SU-DHL-6 (cell line): ENCODE measurements at regions not wholly inside any gene's neighbourhood (a gene's known extent, or its start where the extent isn't known, plus 50 kb on each side); places are given as distances from the start of the nearest gene placed in this dataset.

Source experiments
- H2AFZ ChIP-seq: fragments of 200-600 bp; sonication (generic); 2 replicates; pipeline ENCODE4 v1.6.1; 2014; ENCODE audit warnings: low read depth, mild to moderate bottlenecking, moderate library complexity, mixed read lengths, antibody characterized with exemption, low read length; ENCODE audit not compliant: severe bottlenecking
- H3F3A ChIP-seq: fragments of 200-600 bp; shearing (Covaris generic); 2 replicates; pipeline ENCODE4 v1.6.0; 2016; ENCODE audit warnings: antibody characterized with exemption, mild to moderate bottlenecking; ENCODE audit not compliant: insufficient read depth
- H3K27ac ChIP-seq: fragments of 200-600 bp; sonication (generic); 2 replicates; pipeline ENCODE4 v1.5.1; 2016; ENCODE audit warnings: low read depth, mild to moderate bottlenecking, low read length, moderate library complexity, mixed read lengths
- H3K27me3 ChIP-seq: fragments of 200-600 bp; sonication (generic), shearing (Covaris generic); 2 replicates; pipeline ENCODE4 v1.6.0; 2014; ENCODE audit warnings: mild to moderate bottlenecking, low read length
- H3K36me3 ChIP-seq: fragments of 200-600 bp; sonication (generic); 2 replicates; pipeline ENCODE4 v1.6.1; 2014; ENCODE audit warnings: mild to moderate bottlenecking, low read length, mixed read lengths
- H3K4me2 ChIP-seq: fragments of 300-600, 200-600 bp; shearing (Covaris generic), sonication (generic); 2 replicates; pipeline ENCODE4 v1.6.0; 2014; ENCODE audit warnings: low read length, low read depth, mild to moderate bottlenecking; ENCODE audit not compliant: poor library complexity, severe bottlenecking
- H3K4me3 ChIP-seq: fragments of 200-600 bp; sonication (generic); 2 replicates; pipeline ENCODE4 v1.5.1; 2014; ENCODE audit warnings: antibody characterized with exemption, low read length, mild to moderate bottlenecking, mixed read lengths; ENCODE audit not compliant: insufficient read depth, poor library complexity, severe bottlenecking
- H3K79me2 ChIP-seq: fragments of 200-600 bp; sonication (generic); 2 replicates; pipeline ENCODE4 v1.6.1; 2014; ENCODE audit warnings: mild to moderate bottlenecking, low read length, moderate library complexity; ENCODE audit not compliant: insufficient read depth
- H3K9ac ChIP-seq: fragments of 200-600 bp; sonication (generic); 2 replicates; pipeline ENCODE4 v1.7.0; 2014; ENCODE audit warnings: mild to moderate bottlenecking, low read length
- H3K9me2 ChIP-seq: fragments of 200-600 bp; sonication (generic); replicated peaks from 2 replicates; pipeline ENCODE4 v1.6.1; 2014; ENCODE audit warnings: low read length; ENCODE audit not compliant: insufficient read depth
- H3K9me3 ChIP-seq: fragments of 200-600 bp; sonication (generic); 2 replicates; pipeline ENCODE4 v1.6.1; 2014; ENCODE audit warnings: low read length, mixed read lengths; ENCODE audit not compliant: insufficient read depth
- H4K20me1 ChIP-seq: fragments of 200-600 bp; sonication (generic); 2 replicates; pipeline ENCODE4 v1.6.1; 2014; ENCODE audit warnings: low read depth, mild to moderate bottlenecking, antibody characterized with exemption, low read length, moderate library complexity, mixed read lengths
- EZH2phosphoT487 ChIP-seq: fragments of 200-600 bp; sonication (generic), shearing (Covaris generic); conservative IDR thresholded peaks from 2 replicates; pipeline ENCODE4 v1.6.1; 2018; ENCODE audit warnings: mild to moderate bottlenecking, antibody characterized with exemption, low read length, moderate library complexity, mixed read lengths
- TF ChIP-seq, protein P1 (sequence below): fragments of 200-600 bp; sonication (generic); IDR thresholded peaks from one replicate; pipeline ENCODE4 v1.5.1; 2017; ENCODE audit warnings: antibody characterized with exemption, mild to moderate bottlenecking, low read length, moderate library complexity; ENCODE audit not compliant: insufficient read depth, poor library complexity, severe bottlenecking

DNA sequence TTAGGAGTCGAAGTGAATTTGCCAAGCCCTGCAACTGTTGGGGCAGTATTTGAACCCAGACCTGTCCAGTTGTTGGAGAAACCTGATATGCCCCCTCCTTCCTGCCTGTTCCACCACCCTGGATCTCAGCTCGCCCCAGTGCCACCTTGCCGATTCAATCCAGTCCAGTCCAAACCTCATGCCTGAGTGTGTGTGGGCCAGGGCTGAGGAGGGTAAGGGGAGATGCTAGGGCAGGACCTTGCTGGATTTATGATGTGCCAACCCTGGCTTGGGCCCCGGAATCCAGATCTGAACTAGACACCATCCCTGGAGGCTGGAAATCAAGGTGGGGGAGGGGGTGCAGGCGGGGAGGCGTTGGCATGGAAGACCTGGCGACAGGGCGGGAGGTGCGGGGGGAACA is 98.9 kb upstream of the WNT4 start:
- Histone ChIP-seq H3K4me2 (no peak overlapping the region), H4K20me1 (no peaks in the 10 kb centered on the region), H3K36me3 (no peaks in the 10 kb centered on the region), H3K9me2 (no peaks in the 10 kb centered on the region), H2AFZ (no peak overlapping the region), H3F3A (no peaks in the 10 kb centered on the region), H3K9ac (no peak overlapping the region), H3K79me2 (no peaks in the 10 kb centered on the region), H3K9me3 (no peaks in the 10 kb centered on the region), H3K4me3 (no peak overlapping the region), H3K27me3 (no peaks in the 10 kb centered on the region), H3K27ac (no peak overlapping the region)
- TF ChIP-seq EZH2phosphoT487: no peak
- TF ChIP-seq, protein P1, sequence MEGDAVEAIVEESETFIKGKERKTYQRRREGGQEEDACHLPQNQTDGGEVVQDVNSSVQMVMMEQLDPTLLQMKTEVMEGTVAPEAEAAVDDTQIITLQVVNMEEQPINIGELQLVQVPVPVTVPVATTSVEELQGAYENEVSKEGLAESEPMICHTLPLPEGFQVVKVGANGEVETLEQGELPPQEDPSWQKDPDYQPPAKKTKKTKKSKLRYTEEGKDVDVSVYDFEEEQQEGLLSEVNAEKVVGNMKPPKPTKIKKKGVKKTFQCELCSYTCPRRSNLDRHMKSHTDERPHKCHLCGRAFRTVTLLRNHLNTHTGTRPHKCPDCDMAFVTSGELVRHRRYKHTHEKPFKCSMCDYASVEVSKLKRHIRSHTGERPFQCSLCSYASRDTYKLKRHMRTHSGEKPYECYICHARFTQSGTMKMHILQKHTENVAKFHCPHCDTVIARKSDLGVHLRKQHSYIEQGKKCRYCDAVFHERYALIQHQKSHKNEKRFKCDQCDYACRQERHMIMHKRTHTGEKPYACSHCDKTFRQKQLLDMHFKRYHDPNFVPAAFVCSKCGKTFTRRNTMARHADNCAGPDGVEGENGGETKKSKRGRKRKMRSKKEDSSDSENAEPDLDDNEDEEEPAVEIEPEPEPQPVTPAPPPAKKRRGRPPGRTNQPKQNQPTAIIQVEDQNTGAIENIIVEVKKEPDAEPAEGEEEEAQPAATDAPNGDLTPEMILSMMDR: no peak

DNA sequence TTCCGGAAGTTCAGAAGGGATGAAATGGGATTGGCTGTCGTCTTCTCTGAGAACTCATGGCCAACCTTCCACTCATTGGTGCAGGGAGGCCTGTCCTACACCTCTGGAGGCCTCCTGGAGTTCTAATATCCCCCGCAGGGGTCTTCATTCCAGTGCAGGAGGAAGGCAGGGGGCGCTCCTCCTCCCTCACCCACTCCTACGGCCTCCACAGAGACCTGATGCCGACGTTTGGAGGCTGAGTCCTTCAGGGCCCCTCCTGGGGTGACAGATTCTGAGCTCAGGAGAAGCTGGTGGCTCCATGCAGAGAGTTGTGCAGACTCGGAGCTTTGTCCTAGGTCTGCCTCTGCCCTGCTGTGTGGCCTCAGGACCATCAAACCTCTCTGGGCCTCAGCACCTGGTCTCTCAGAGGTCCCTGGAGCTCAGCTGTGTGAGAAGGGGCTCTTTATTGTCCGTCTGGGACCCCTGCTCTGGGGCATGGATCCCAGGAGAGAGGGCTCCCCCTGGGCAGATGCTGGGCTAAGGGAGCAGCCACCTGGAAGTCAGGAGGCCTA is 102.3 kb upstream of the WNT4 start:
- H3K27me3 ChIP-seq: no peaks in the 10 kb centered on the region
- no peak overlapping the region for H3K4me2 ChIP-seq
- no peak for TF ChIP-seq EZH2phosphoT487
- TF ChIP-seq, protein P1: no peak
- no peak overlapping the region for H2AFZ ChIP-seq
- no peaks in the 10 kb centered on the region for H3K36me3 ChIP-seq
- H3F3A ChIP-seq: no peaks in the 10 kb centered on the region
- no peak overlapping the region for H3K9ac ChIP-seq
- H3K27ac ChIP-seq: no peak overlapping the region
- H3K79me2 ChIP-seq: no peaks in the 10 kb centered on the region
- no peak overlapping the region for H3K4me3 ChIP-seq
- H3K9me3 ChIP-seq: no peaks in the 10 kb centered on the region
- no peaks in the 10 kb centered on the region for H3K9me2 ChIP-seq
- no peaks in the 10 kb centered on the region for H4K20me1 ChIP-seq

DNA sequence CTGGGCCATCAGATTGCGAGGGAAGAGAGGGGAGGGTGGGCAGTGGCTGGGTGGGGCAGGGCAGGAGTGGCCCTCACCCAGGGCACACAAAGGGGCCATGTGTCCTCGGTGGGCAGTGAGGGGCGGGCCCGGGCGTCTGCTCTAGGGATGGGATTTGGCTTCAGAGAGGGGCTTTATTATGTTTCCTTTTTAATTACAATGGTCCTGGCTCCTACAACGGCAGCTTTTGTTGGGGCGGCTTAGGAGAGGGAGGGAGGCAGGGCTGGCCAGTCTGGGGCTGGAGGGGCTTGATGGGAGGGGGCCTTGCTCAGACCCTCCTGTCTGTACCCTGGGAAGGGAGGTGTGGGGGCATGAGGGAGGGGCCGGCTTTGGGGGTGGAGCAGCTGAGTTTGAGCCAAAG is 102.8 kb upstream of the WNT4 start:
- H3K79me2 ChIP-seq: no peaks in the 10 kb centered on the region
- H2AFZ ChIP-seq: no peak overlapping the region
- H3K4me3 ChIP-seq: no peak overlapping the region
- TF ChIP-seq, protein P1: no peak
- no peak for TF ChIP-seq EZH2phosphoT487
- no peaks in the 10 kb centered on the region for H3K36me3 ChIP-seq
- no peaks in the 10 kb centered on the region for H3K27me3 ChIP-seq
- H3K9me3 ChIP-seq: no peaks in the 10 kb centered on the region
- H4K20me1 ChIP-seq: no peaks in the 10 kb centered on the region
- no peaks in the 10 kb centered on the region for H3F3A ChIP-seq
- H3K27ac ChIP-seq: no peak overlapping the region
- no peak overlapping the region for H3K9ac ChIP-seq
- H3K4me2 ChIP-seq: no peak overlapping the region
- H3K9me2 ChIP-seq: no peaks in the 10 kb centered on the region
